Stomach (tissue), 8 donors: ENCODE measurements at regions not wholly inside any gene's neighbourhood (a gene's known extent, or its start where the extent isn't known, plus 50 kb on each side); places are given as distances from the start of the nearest gene placed in this dataset.

Experiments used
- DNase-seq, 2 donors: peaks; one replicate each; pipeline versions ENCODE4 v3.0.0 to v3.0.0-alpha.2; 2013 to 2019
- H3K27ac ChIP-seq, 5 donors: fragments of 200-600 bp in 4 of 5; sonication (generic) in 4 of 5; one replicate each; pipeline ENCODE4 v1.5.1; 2013 to 2019; ENCODE audit warnings: mild to moderate bottlenecking in 1 of 5, moderate library complexity in 1 of 5
- H3K27me3 ChIP-seq, 3 donors: fragments of 200-600 bp; sonication (generic); one replicate each; pipeline ENCODE4 v1.5.1; 2017 to 2019; ENCODE audit warnings: mixed run types in 1 of 3
- H3K36me3 ChIP-seq, 4 donors: fragments of 200-600 bp; sonication (generic); 1 replicate in 3 of 4; 2 replicates in 1 of 4; pipeline ENCODE4 v1.5.1; 2016 to 2019
- H3K4me1 ChIP-seq, 4 donors: fragments of 200-600 bp; sonication (generic); one replicate each; pipeline ENCODE4 v1.5.1; 2016 to 2019
- H3K4me3 ChIP-seq, 4 donors: fragments of 200-600 bp; sonication (generic) in 3 of 4; one replicate each; pipeline ENCODE4 v1.5.1; 2016 to 2019; ENCODE audit warnings: mild to moderate bottlenecking in 1 of 4
- H3K9me3 ChIP-seq, 4 donors: fragments of 200-600 bp; sonication (generic); one replicate each; pipeline ENCODE4 v1.5.1; 2016 to 2019
- CTCF ChIP-seq, 7 experiments: fragments of 450-650 bp in 4 of 7; fragments of 200-600 bp in 3 of 7; sonication (generic) in 3 of 7; IDR thresholded peaks; one replicate each; pipeline ENCODE4 v1.5.1; 2016 to 2019; ENCODE audit warnings: antibody characterized with exemption in 7 of 7, control low read depth in 2 of 7, mild to moderate bottlenecking in 1 of 7
- EP300 ChIP-seq: sonication (generic); formaldehyde crosslinking; IDR thresholded peaks from one replicate; pipeline ENCODE4 v1.6.1; 2017; ENCODE audit warnings: antibody characterized with exemption
- POLR2A ChIP-seq, 4 donors: fragments of 450-650 bp; IDR thresholded peaks; one replicate each; pipeline ENCODE4 v1.6.1; 2016; ENCODE audit warnings: antibody characterized with exemption in 4 of 4, control low read depth in 2 of 4, mild to moderate bottlenecking in 1 of 4, moderate library complexity in 1 of 4
- POLR2AphosphoS5 ChIP-seq, 3 donors: sonication (generic); formaldehyde crosslinking; IDR thresholded peaks; one replicate each; pipeline ENCODE4 v1.6.1; 2016; ENCODE audit warnings: antibody characterized with exemption in 3 of 3
- WGBS, 5 donors: extraction: QIAGEN DNeasy Blood & Tissue Kit in 3 of 5; methylation state at CpG; one replicate each; pipeline versions ENCODE4 v1.1.5 to v1.1.7; 2013 to 2018; 5-methylcytosine and 5-hydroxymethylcytosine counted together
- intact Hi-C: fragments of 100-400 bp; cut with DNase I; formaldehyde crosslinking; loops from one replicate; pipeline ENCODE4 v1.15.1; 2023; ENCODE audit warnings: low total_unique reads
- donor health status: healthy with polysubstance abuse.
- donor health status: Bipolar disorder and iron deficiency.
- donor health status: healthy.

GRCh38 chr2:226040344-226040900, 640.9 kb downstream of the NYAP2 start:
- no peak for TF ChIP-seq EP300
- no peaks in the 10 kb centered on the region for H3K36me3 ChIP-seq

GRCh38 chr2:226037526-226037925, 638.0 kb downstream of the NYAP2 start:
- DNase-seq = no peak
- no peak for TF ChIP-seq POLR2AphosphoS5 (IDR thresholded peaks at IDR 0.05)
- TF ChIP-seq EP300 = no peak
- WGBS, 5 donors = 85 to 93% (median 90%) methylated on average over 2 of the region's 2 CpGs
- no peak overlapping the region for H3K4me3 ChIP-seq
- H3K36me3 ChIP-seq = no peaks in the 10 kb centered on the region
- no peak overlapping the region for H3K27ac ChIP-seq
- H3K4me1 ChIP-seq = peaks cover 0 to under 1% (median 0%) of the 10 kb centered on the region in 4 donors
- H3K27me3 ChIP-seq = no peaks in the 10 kb centered on the region
- intact Hi-C loops = no loop called here
- H3K9me3 ChIP-seq = no peaks in the 10 kb centered on the region

More at GRCh38 chr2:226040344-226040900, 640.9 kb downstream of the NYAP2 start:
- no peaks in the 10 kb centered on the region for H3K27me3 ChIP-seq
- no peak overlapping the region for H3K27ac ChIP-seq
- H3K4me3 ChIP-seq = no peak overlapping the region
- no peak for DNase-seq
- 66 to 82% (median 80%) methylated on average over 2 of the region's 2 CpGs for WGBS, 5 donors
- intact Hi-C loops = no loop called here
- H3K4me1 ChIP-seq = no peaks in the 10 kb centered on the region
- no peaks in the 10 kb centered on the region for H3K9me3 ChIP-seq

- Histone ChIP-seq H3K27ac (peak overlapping the region in 1 of 5 donors; percentile 62), H3K27me3 (no peaks in the 10 kb centered on the region), H3K4me1 (peaks cover 10 to 22% (median 15%) of the 10 kb centered on the region in 4 donors), H3K36me3 (no peaks in the 10 kb centered on the region), H3K4me3 (peak overlapping the region; percentile 45 to 57 (median 51)), H3K9me3 (no peaks in the 10 kb centered on the region)
- DNase-seq = peak in 1 of 2 donors; percentile 62
- intact Hi-C loops = loop anchor here (5.0 kb wide), 1 partner anchor 770 kb away; no protein-coding TSS in a partner anchor
- no peak for TF ChIP-seq CTCF (IDR thresholded peaks at IDR 0.05)
- no peak for TF ChIP-seq POLR2A (IDR thresholded peaks at IDR 0.05)
- no peak for TF ChIP-seq POLR2AphosphoS5 (IDR thresholded peaks at IDR 0.05)
- TF ChIP-seq EP300 = no peak
- WGBS, 5 donors = 6 to 16% (median 8%) methylated on average over 6 of the region's 6 CpGs
These were observed 632.4 kb downstream of the NYAP2 start for GRCh38 chr2:226031647-226032501.

GRCh38 chr2:226030788-226031646, 631.5 kb downstream of the NYAP2 start:
- Histone ChIP-seq H3K27me3 (no peaks in the 10 kb centered on the region), H3K27ac (peak overlapping the region in 4 of 5 donors; percentile 18 to 62 (median 40)), H3K9me3 (no peaks in the 10 kb centered on the region), H3K4me3 (peak overlapping the region; percentile 45 to 57 (median 51)), H3K36me3 (no peaks in the 10 kb centered on the region), H3K4me1 (peaks cover 10 to 22% (median 15%) of the 10 kb centered on the region in 4 donors)
- intact Hi-C loops = loop anchor here (5.0 kb wide), 1 partner anchor 771 kb away; no protein-coding TSS in a partner anchor
- WGBS, 5 donors = 0 to 3% (median 2%) methylated on average over 34 of the region's 34 CpGs
- DNase-seq = peak; percentile 31 to 87
- TF ChIP-seq CTCF (IDR thresholded peaks at IDR 0.05) (no peak), POLR2AphosphoS5 (IDR thresholded peaks at IDR 0.05) (no peak)

GRCh38 chr2:226030369-226030768, 630.9 kb downstream of the NYAP2 start:
- Histone ChIP-seq H3K27ac (peak overlapping the region in 2 of 5 donors; percentile 18 to 30), H3K4me1 (peaks cover 10 to 22% (median 15%) of the 10 kb centered on the region in 4 donors), H3K9me3 (no peaks in the 10 kb centered on the region), H3K36me3 (no peaks in the 10 kb centered on the region), H3K27me3 (no peaks in the 10 kb centered on the region), H3K4me3 (peak overlapping the region; percentile 45 to 57 (median 51))
- intact Hi-C loops = loop anchor here (5.0 kb wide), 1 partner anchor 772 kb away; no protein-coding TSS in a partner anchor
- WGBS, 5 donors = 16 to 34% (median 26%) methylated on average over 8 of the region's 8 CpGs
- TF ChIP-seq EP300 (no peak), POLR2AphosphoS5 (IDR thresholded peaks at IDR 0.05) (no peak), CTCF (IDR thresholded peaks at IDR 0.05) (no peak), POLR2A (IDR thresholded peaks at IDR 0.05) (no peak)
- DNase-seq = peak in 1 of 2 donors; percentile 9
